ENCODE measurements at regions not wholly inside any gene's neighbourhood (a gene's known extent, or its start where the extent isn't known, plus 50 kb on each side); places are given as distances from the start of the nearest gene placed in this dataset.

DNA sequence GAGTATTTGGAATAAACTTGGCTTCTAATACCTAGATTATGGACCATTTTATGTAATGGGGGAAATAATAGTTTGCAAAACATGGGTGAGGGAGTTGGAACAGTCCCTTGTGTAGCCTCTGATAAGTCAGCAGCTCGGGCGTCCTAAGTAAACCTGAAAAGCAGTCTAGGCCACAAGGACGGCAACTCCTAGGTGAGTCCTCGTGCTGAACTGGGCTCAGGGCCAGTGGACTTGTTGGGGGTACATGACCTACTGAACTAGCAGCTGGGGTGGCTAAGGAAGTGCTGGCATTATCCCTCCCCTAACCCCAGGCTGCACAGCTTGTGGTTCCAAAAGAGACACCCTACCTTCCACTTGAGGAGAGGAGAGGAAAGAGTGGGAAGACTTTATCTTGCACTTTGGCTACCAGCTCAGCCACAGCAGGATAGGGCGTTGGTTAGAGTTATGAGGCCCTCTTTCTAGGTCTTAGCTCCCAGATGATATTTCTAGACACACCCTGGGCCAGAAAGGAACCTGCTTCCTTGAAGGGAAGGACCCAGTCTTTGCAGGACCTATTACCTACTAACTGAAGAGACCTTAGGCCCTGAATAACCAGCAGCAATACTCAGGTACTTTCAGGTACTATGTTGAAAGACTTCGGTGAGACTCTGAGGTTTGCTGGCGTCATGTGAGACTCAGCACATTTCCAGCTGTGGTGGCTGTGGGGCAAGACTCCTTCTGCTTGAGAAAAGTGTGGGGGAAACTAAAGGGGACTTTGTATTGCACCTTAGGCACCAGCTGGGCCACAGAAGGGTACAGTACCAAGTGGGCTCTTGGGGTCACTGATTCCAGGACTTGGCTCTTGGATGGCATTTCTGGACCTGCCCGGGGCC is 71.0 kb downstream of the AQP4 start:
- DNase-seq (ENCODE audit: low spot score): no peak

DNA sequence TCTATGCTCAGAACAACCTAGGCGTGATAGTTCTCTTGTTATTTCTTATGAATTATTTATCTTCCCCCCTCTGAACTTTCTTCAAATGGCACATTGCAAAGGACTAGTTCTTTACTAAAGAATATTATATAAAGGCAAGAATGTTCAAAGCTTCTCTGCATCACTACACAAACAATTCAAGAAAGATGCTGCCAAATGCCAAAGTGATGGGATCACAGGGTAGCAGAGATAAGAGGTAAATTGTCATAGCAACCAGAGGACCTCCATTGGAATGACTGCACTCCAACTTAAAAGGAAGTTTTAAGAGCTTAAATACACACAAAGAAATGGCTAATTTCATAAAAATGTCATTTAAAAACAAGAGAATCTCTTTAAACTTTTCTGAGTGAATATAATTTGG is 72.8 kb downstream of the AQP4 start:
- DNase-seq (ENCODE audit: low spot score): no peak

- no peak for DNase-seq (ENCODE audit: low spot score)
Measured at GRCh38 chr18:26791676-26792075, 73.8 kb downstream of the AQP4 start.

- DNase-seq (ENCODE audit: low spot score): no peak
Measured at GRCh38 chr18:26784599-26784998, 80.9 kb downstream of the AQP4 start.

- DNase-seq (ENCODE audit: low spot score): no peak
Measured at GRCh38 chr18:26783170-26783569, 82.3 kb downstream of the AQP4 start.

- DNase-seq (ENCODE audit: low spot score): no peak
Measured at GRCh38 chr18:26780520-26781325, 84.8 kb downstream of the AQP4 start.

GRCh38 chr18:26778054-26778393 is 87.5 kb downstream of the AQP4 start:
- DNase-seq (ENCODE audit: low spot score): no peak

GRCh38 chr18:26777351-26778053 is 88.0 kb downstream of the AQP4 start:
- DNase-seq (ENCODE audit: low spot score): no peak

- DNase-seq (ENCODE audit: low spot score): no peak
Measured at GRCh38 chr18:26772691-26773090, 92.8 kb downstream of the AQP4 start.

- no peak for DNase-seq (ENCODE audit: low spot score)
Measured at GRCh38 chr18:26771524-26771923, 94.0 kb downstream of the AQP4 start.

DNA sequence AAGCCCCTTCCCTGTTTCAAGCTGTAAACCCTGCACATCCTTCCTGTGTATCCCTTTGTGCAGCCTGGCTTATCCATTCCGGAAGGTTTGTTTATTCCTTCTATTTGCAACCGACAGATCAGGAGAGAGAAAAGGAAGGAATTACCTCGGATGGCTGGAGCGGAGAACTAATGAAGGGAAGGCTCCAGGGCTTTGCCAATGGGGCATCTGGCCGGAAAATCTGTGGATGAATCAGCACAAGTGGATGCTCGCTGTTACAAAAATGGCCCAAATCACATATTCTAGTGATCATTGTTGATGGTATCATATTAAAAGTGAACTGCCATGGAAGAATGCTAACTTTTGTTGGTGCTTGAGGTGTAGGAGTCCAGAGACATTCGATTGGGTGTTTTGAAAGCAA is 97.1 kb downstream of the AQP4 start:
- DNase-seq (ENCODE audit: low spot score): no peak

- no peak for DNase-seq (ENCODE audit: low spot score)
Measured at GRCh38 chr18:26765498-26765897, 100.0 kb downstream of the AQP4 start.

DNA sequence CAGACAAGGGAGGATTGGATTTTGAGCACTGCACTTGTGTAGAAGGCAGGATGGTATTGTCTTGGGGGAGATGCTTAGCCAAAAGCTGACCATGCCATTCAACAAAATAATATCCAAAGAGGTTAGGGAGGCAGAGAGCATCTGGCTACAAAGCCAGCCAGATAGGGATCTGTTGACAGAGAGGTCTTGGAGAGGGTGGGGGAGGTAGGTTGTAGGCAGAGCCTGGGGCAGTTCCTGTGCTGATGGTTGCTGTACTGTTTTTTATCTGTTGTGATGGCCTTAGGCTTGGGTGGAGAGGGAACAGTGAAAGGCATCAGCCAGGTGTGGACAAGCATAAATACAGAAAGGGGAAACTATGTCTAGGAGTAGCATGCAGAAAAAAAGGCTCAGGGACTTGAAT is 100.9 kb downstream of the AQP4 start:
- DNase-seq (ENCODE audit: low spot score): no peak

DNA sequence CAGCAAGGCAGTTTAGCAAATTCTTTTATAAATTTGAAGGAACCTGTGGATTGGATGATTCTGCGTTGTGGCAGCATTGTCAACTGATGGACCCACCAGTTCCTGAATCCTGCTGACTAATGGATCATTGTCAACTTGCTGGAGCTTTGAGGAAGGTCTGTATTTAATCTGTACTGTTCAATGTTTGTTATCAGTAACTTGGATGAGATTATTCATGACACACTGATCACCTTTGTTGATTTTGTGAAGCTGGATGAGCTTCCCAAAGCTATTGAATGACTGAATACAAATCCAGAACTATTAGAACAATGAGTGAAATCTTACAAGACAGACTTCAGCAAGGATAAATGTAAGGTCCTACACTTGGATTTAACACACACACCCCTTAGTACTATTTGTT is 101.3 kb downstream of the AQP4 start:
- DNase-seq (ENCODE audit: low spot score): no peak

- no peak for DNase-seq (ENCODE audit: low spot score)
Measured at GRCh38 chr18:26763446-26764110, 101.9 kb downstream of the AQP4 start.

DNA sequence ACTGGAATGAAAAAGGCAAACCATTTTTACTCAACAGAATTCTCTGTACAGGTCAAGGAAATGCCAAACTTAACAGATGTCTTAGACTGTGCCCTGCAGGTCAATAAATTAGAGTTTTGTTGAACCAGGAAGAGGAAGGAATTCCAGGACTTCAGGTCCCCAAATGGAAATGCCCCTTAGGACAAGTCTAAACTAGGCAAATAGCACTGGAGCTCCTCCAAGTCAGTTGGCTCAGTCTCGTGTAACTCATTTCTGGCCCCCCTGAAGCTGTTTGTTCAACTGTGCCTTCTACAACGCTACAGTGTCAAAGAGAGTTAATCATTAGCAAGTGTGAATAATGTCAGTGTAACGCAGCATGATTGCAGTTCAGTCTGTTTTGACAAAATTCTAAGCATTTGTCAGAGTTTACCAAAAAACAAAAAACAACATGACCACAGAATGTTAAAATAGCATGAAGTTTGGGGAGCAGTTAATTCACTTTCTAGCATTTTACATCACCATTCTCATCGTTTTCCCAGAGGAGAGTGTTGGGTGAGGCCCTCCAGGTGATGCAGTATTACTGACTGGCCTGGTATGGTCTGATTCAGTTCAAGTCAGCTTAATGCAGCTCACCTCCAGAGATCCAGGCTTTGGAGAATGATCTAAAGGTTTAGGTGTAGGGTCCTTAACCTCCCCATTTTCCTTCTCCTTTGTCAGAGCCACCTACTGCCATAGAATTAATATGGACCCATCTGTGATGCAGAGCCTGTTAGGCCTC is 108.1 kb downstream of the AQP4 start:
- no peak for DNase-seq (ENCODE audit: low spot score)

GRCh38 chr18:26756556-26756955 is 109.0 kb downstream of the AQP4 start:
- no peak for DNase-seq (ENCODE audit: low spot score)

GRCh38 chr18:26746826-26747475 is 118.6 kb downstream of the AQP4 start:
- no peak for DNase-seq (ENCODE audit: low spot score)

DNA sequence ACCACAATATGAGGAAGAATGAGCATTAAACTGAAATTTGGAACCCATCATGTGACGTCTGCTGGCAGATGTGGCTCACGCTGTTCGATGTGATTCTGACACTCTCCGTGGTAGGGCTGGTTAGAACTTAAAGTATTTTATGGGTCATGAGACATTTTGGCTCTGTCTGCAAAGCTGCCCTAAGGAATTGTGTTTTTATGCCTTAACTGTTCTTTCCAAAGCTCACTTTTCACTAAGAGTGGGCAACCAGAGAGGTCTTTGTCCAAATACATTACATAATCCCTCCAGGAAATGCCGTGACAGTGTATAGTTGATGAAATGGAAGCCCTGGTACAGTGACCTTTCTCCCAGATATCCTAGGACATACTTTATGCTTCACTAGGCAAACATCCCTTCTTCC is 119.1 kb downstream of the AQP4 start:
- no peak for DNase-seq (ENCODE audit: low spot score)

All from mesenteric fat pad (tissue), 1 donor.